Fibroblast of the conjunctiva (primary cell): ENCODE measurements at regions not wholly inside any gene's neighbourhood (a gene's known extent, or its start where the extent isn't known, plus 50 kb on each side); places are given as distances from the start of the nearest gene placed in this dataset.

Experiments used
- DNase-seq: peaks from one replicate; pipeline ENCODE4 v3.0.0-alpha.2; 2010; ENCODE audit warnings: low read depth

- DNase-seq = no peak
Measured at GRCh38 chr10:78319841-78320240, 286.2 kb downstream of the RPS24 start.

- DNase-seq = no peak
Measured at GRCh38 chr10:78320506-78320905, 286.8 kb downstream of the RPS24 start.

- DNase-seq = no peak
Measured at GRCh38 chr10:78321000-78321399, 287.3 kb downstream of the RPS24 start.

GRCh38 chr10:78321500-78321899 is 287.8 kb downstream of the RPS24 start:
- no peak for DNase-seq

- DNase-seq = no peak
Measured at GRCh38 chr10:78326372-78326771, 292.7 kb downstream of the RPS24 start.

- no peak for DNase-seq
Measured at GRCh38 chr10:78327778-78328591, 294.3 kb downstream of the RPS24 start.

- no peak for DNase-seq
Measured at GRCh38 chr10:78328592-78329404, 295.1 kb downstream of the RPS24 start.

- DNase-seq = no peak
Measured at GRCh38 chr10:78330884-78331283, 297.2 kb downstream of the RPS24 start.

- no peak for DNase-seq
Measured at GRCh38 chr10:78331391-78331922, 297.8 kb downstream of the RPS24 start.

GRCh38 chr10:78332012-78332411 is 298.3 kb downstream of the RPS24 start:
- DNase-seq = no peak

- no peak for DNase-seq
Measured at GRCh38 chr10:78332657-78333056, 299.0 kb downstream of the RPS24 start.

GRCh38 chr10:78333362-78334143 is 299.9 kb downstream of the RPS24 start:
- DNase-seq = no peak

- DNase-seq = no peak
Measured at GRCh38 chr10:78335371-78335690, 301.7 kb downstream of the RPS24 start.

GRCh38 chr10:78335691-78336401 is 302.2 kb downstream of the RPS24 start:
- DNase-seq = no peak

- no peak for DNase-seq
Measured at GRCh38 chr10:78336402-78336791, 302.7 kb downstream of the RPS24 start.

GRCh38 chr10:78337016-78337415 is 303.4 kb downstream of the RPS24 start:
- DNase-seq = no peak

GRCh38 chr10:78337646-78338391 is 304.2 kb downstream of the RPS24 start:
- DNase-seq = no peak

- DNase-seq = no peak
Measured at GRCh38 chr10:78338717-78339116, 305.1 kb downstream of the RPS24 start.

GRCh38 chr10:78339251-78339650 is 305.6 kb downstream of the RPS24 start:
- DNase-seq = no peak

GRCh38 chr10:78341953-78342614 is 308.4 kb downstream of the RPS24 start:
- DNase-seq = no peak
